GM21619 (cell line): ENCODE measurements at regions not wholly inside any gene's neighbourhood (a gene's known extent, or its start where the extent isn't known, plus 50 kb on each side); places are given as distances from the start of the nearest gene placed in this dataset.
"Not testable (repeated sequence)": the region's sequence is repeated elsewhere in the genome, so short reads cannot be mapped to it uniquely, and the experiment has no call there.

Experiments
- ATAC-seq: cut with Tn5 transposase; IDR thresholded peaks from one replicate; pipeline ENCODE4 v1.9.1; 2021; ENCODE audit not compliant: unreplicated experiment

GRCh38 chr10:18735711-18736110 lies 76.5 kb downstream of the ARL5B start:
- ATAC-seq: no peak

- ATAC-seq: no peak
These were observed 78.0 kb downstream of the ARL5B start for GRCh38 chr10:18737236-18737635.

GRCh38 chr10:18737841-18738240 lies 78.6 kb downstream of the ARL5B start:
- ATAC-seq: no peak

GRCh38 chr10:18738835-18739234 lies 79.6 kb downstream of the ARL5B start:
- ATAC-seq: no peak

- ATAC-seq: no peak
These were observed 84.7 kb downstream of the ARL5B start for GRCh38 chr10:18743926-18744325.

GRCh38 chr10:18753312-18753895 lies 94.2 kb downstream of the ARL5B start:
- ATAC-seq: no peak

- ATAC-seq: peak; percentile 72
These were observed 100.3 kb downstream of the ARL5B start for GRCh38 chr10:18759575-18759974.

GRCh38 chr10:18760836-18761235 lies 101.6 kb downstream of the ARL5B start:
- no peak for ATAC-seq

- ATAC-seq: no peak
These were observed 108.8 kb downstream of the ARL5B start for GRCh38 chr10:18767981-18768380.

GRCh38 chr10:18773180-18773579 lies 113.9 kb downstream of the ARL5B start:
- ATAC-seq: no peak

GRCh38 chr10:18777258-18777657 lies 118.0 kb downstream of the ARL5B start:
- no peak for ATAC-seq

- ATAC-seq: no peak
These were observed 127.2 kb downstream of the ARL5B start for GRCh38 chr10:18786478-18786877.

- no peak for ATAC-seq
These were observed 134.7 kb downstream of the ARL5B start for GRCh38 chr10:18793951-18794350.

GRCh38 chr10:18795549-18795948 lies 136.3 kb downstream of the ARL5B start:
- no peak for ATAC-seq

- ATAC-seq: no peak
These were observed 138.1 kb downstream of the ARL5B start for GRCh38 chr10:18797286-18797685.

GRCh38 chr10:18822156-18822555 lies 162.9 kb downstream of the ARL5B start:
- ATAC-seq: no peak

- no peak for ATAC-seq
These were observed 170.0 kb downstream of the ARL5B start for GRCh38 chr10:18829259-18829658.

GRCh38 chr10:18830277-18830676 lies 171.0 kb downstream of the ARL5B start:
- ATAC-seq: no peak

GRCh38 chr10:18856623-18857022 lies 192.0 kb upstream of the MALRD1 start:
- ATAC-seq: not testable (repeated sequence)

- no peak for ATAC-seq
These were observed 188.9 kb upstream of the MALRD1 start for GRCh38 chr10:18859659-18860058.

GRCh38 chr10:18860186-18860585 lies 188.4 kb upstream of the MALRD1 start:
- no peak for ATAC-seq

- no peak for ATAC-seq
These were observed 187.9 kb upstream of the MALRD1 start for GRCh38 chr10:18860631-18861240.

GRCh38 chr10:18861382-18861781 lies 187.2 kb upstream of the MALRD1 start:
- ATAC-seq: no peak
